H1 (cell line): ENCODE measurements at regions not wholly inside any gene's neighbourhood (a gene's known extent, or its start where the extent isn't known, plus 50 kb on each side); places are given as distances from the start of the nearest gene placed in this dataset.

ENCODE experiments used
- CTCF ChIA-PET: fragments of 300-600 bp; sonication (Branson Sonifier 250); formaldehyde crosslinking; loops from one replicate; lab custom pipeline; 2021; ENCODE audit not compliant: partially characterized antibody; lab: Charles Lee
- POLR2A ChIA-PET: fragments of 300-600 bp; sonication (Branson Sonifier 250); formaldehyde crosslinking; loops from one replicate; lab custom pipeline; 2021; ENCODE audit warnings: inconsistent platforms; ENCODE audit not compliant: partially characterized antibody; lab: Charles Lee
- DNase-seq, 2 experiments: peaks; one replicate each; pipeline versions ENCODE4 v3.0.0 to v3.0.0-alpha.2; 2010 to 2022; ENCODE audit warnings: low spot score in 2 of 2, low read depth in 1 of 2, mixed read lengths in 1 of 2
- FAIRE-seq: peaks from 2 replicates; lab custom pipeline; 2011; peaks lifted over from hg19 to GRCh38; lab: Jason Lieb, UNC
- H2AFZ ChIP-seq: 2 replicates; pipeline ENCODE4 v1.8.1; 2012; ENCODE audit warnings: low read length, inconsistent platforms
- H2AK5ac ChIP-seq: 2 replicates; pipeline ENCODE4 v1.6.1; 2013; ENCODE audit warnings: low read depth, low read length
- H2BK120ac ChIP-seq: replicated peaks from 2 replicates; pipeline ENCODE3; 2013; ENCODE audit warnings: low read depth, low read length, inconsistent platforms
- H2BK12ac ChIP-seq: 2 replicates; pipeline ENCODE4 v1.6.1; 2013; ENCODE audit warnings: low read depth, low read length
- H2BK15ac ChIP-seq: 2 replicates; pipeline ENCODE4 v1.6.1; 2013; ENCODE audit warnings: low read length
- H2BK20ac ChIP-seq: 2 replicates; pipeline ENCODE4 v1.6.1; 2013; ENCODE audit warnings: low read length
- H2BK5ac ChIP-seq: 2 replicates; pipeline ENCODE4 v1.6.1; 2013; ENCODE audit warnings: low read depth, low read length
- H3K14ac ChIP-seq: 2 replicates; pipeline ENCODE4 v1.6.1; 2013; ENCODE audit warnings: inconsistent platforms; ENCODE audit not compliant: insufficient read length
- H3K18ac ChIP-seq: 2 replicates; pipeline ENCODE4 v1.6.1; 2013; ENCODE audit warnings: low read length; ENCODE audit errors: extremely low read depth
- H3K23ac ChIP-seq: 2 replicates; pipeline ENCODE4 v1.6.1; 2013; ENCODE audit warnings: inconsistent platforms; ENCODE audit not compliant: insufficient read length
- H3K23me2 ChIP-seq: 2 replicates; pipeline ENCODE4 v1.6.1; 2013; ENCODE audit warnings: low read depth, low read length
- H3K27ac ChIP-seq: 2 replicates; pipeline ENCODE4 v1.6.1; 2011; ENCODE audit warnings: low read depth, low read length, inconsistent platforms
- H3K27me3 ChIP-seq, 4 experiments: replicated peaks in 1 of 4; 1 replicate in 1 of 4; 2 replicates in 3 of 4; pipeline versions ENCODE4 v1.6.1 to v1.8.1; 2011 to 2013; ENCODE audit warnings: low read length in 3 of 4, mild to moderate bottlenecking in 3 of 4, inconsistent platforms in 2 of 4, mixed read lengths in 2 of 4, moderate library complexity in 1 of 4; ENCODE audit not compliant: control insufficient read depth in 3 of 4, insufficient read depth in 3 of 4; ENCODE audit errors: extremely low read depth in 1 of 4
- H3K36me3 ChIP-seq, 4 experiments: 2 replicates each; pipeline versions ENCODE4 v1.6.1 to v1.8.1; 2011 to 2013; ENCODE audit warnings: mild to moderate bottlenecking in 4 of 4, low read length in 3 of 4, moderate library complexity in 2 of 4, control low read depth in 1 of 4, inconsistent platforms in 1 of 4; ENCODE audit not compliant: insufficient read depth in 4 of 4, control insufficient read depth in 2 of 4
- H3K4ac ChIP-seq: replicated peaks from 2 replicates; pipeline ENCODE3; 2013; ENCODE audit warnings: low read length, low read depth, mixed read lengths, inconsistent platforms; ENCODE audit not compliant: insufficient read length
- H3K4me1 ChIP-seq, 4 experiments: replicated peaks in 1 of 4; 1 replicate in 1 of 4; 2 replicates in 3 of 4; pipeline versions ENCODE4 v1.6.1 to v1.8.1; 2011 to 2013; ENCODE audit warnings: low read length in 3 of 4, inconsistent platforms in 2 of 4, mixed read lengths in 1 of 4; ENCODE audit not compliant: insufficient read depth in 4 of 4, control insufficient read depth in 3 of 4
- H3K4me2 ChIP-seq, 2 experiments: 2 replicates each; pipeline versions ENCODE4 v1.6.1 to v1.8.1; 2011 to 2013; ENCODE audit warnings: low read depth in 2 of 2, low read length in 2 of 2, control low read depth in 1 of 2, inconsistent platforms in 1 of 2, mild to moderate bottlenecking in 1 of 2; ENCODE audit not compliant: insufficient read depth in 1 of 2
- H3K4me3 ChIP-seq, 4 experiments: fragments of 200-600, 300-600 bp in 1 of 4; sonication (generic), shearing (Covaris generic), sonication (Bioruptor Twin) in 1 of 4; 2 replicates each; pipeline versions ENCODE4 v1.5.1 to v1.8.1; 2011 to 2016; ENCODE audit warnings: low read length in 4 of 4, low read depth in 3 of 4, control low read depth in 2 of 4, inconsistent platforms in 2 of 4, mild to moderate bottlenecking in 2 of 4, mixed read lengths in 1 of 4, moderate library complexity in 1 of 4; ENCODE audit not compliant: insufficient read depth in 2 of 4; ENCODE audit errors: extremely low read depth in 1 of 4
- H3K56ac ChIP-seq: replicated peaks from 2 replicates; pipeline ENCODE3; 2013; ENCODE audit warnings: low read depth, mild to moderate bottlenecking, mixed read lengths, low read length, inconsistent platforms; ENCODE audit not compliant: insufficient read length
- H3K79me1 ChIP-seq: 2 replicates; pipeline ENCODE4 v1.6.1; 2013; ENCODE audit warnings: low read depth, low read length, control low read depth
- H3K79me2 ChIP-seq, 2 experiments: 2 replicates each; pipeline versions ENCODE4 v1.6.1 to v1.8.1; 2012 to 2013; ENCODE audit warnings: low read length in 2 of 2, mild to moderate bottlenecking in 2 of 2, inconsistent platforms in 1 of 2; ENCODE audit not compliant: insufficient read depth in 2 of 2, control insufficient read depth in 1 of 2
- H3K9ac ChIP-seq, 4 experiments: replicated peaks in 1 of 4; 1 replicate in 1 of 4; 2 replicates in 3 of 4; pipeline versions ENCODE4 v1.6.1 to v1.8.1; 2011 to 2013; ENCODE audit warnings: low read depth in 3 of 4, low read length in 3 of 4, control low read depth in 2 of 4, mild to moderate bottlenecking in 2 of 4, moderate library complexity in 2 of 4, inconsistent platforms in 1 of 4; ENCODE audit errors: extremely low read depth in 1 of 4
- H3K9me3 ChIP-seq, 2 experiments: 2 replicates each; pipeline versions ENCODE4 v1.6.1 to v1.8.1; 2012 to 2013; ENCODE audit warnings: mild to moderate bottlenecking in 2 of 2, moderate library complexity in 2 of 2, control low read depth in 1 of 2, inconsistent platforms in 1 of 2, low read depth in 1 of 2, low read length in 1 of 2, mixed read lengths in 1 of 2; ENCODE audit not compliant: insufficient read depth in 2 of 2
- H4K20me1 ChIP-seq, 2 experiments: replicated peaks in 1 of 2; 2 replicates each; pipeline versions ENCODE3 to v1.8.1; 2011 to 2013; ENCODE audit warnings: inconsistent platforms in 2 of 2, low read length in 2 of 2, mild to moderate bottlenecking in 1 of 2; ENCODE audit not compliant: insufficient read depth in 2 of 2, control insufficient read depth in 1 of 2
- H4K5ac ChIP-seq: 2 replicates; pipeline ENCODE4 v1.6.1; 2013; ENCODE audit warnings: low read length, low read depth, mixed read lengths, inconsistent platforms; ENCODE audit not compliant: insufficient read length
- H4K8ac ChIP-seq: 2 replicates; pipeline ENCODE4 v1.8.0; 2013; ENCODE audit warnings: mild to moderate bottlenecking, moderate library complexity, low read length, inconsistent platforms; ENCODE audit not compliant: insufficient read depth; ENCODE audit errors: extremely low read depth
- H4K91ac ChIP-seq: replicated peaks from 2 replicates; pipeline ENCODE3; 2013; ENCODE audit warnings: low read length, mixed read lengths, inconsistent platforms; ENCODE audit not compliant: insufficient read length
- CBX8 ChIP-seq: fragments of 300-800, 300-1000 bp; sonication (generic); IDR thresholded peaks from 2 replicates; pipeline ENCODE4 v1.7.1; 2016; ENCODE audit warnings: low read depth, low read length, borderline replicate concordance
- RXRA ChIP-seq: IDR thresholded peaks from 2 replicates; pipeline ENCODE4 v1.6.1; 2011; ENCODE audit warnings: low read depth, mild to moderate bottlenecking, low read length, moderate library complexity; ENCODE audit not compliant: insufficient read depth
- SP1 ChIP-seq: IDR thresholded peaks from 2 replicates; pipeline ENCODE4 v1.6.1; 2011; ENCODE audit warnings: low read depth, low read length
- WGBS, 2 experiments: shearing (Covaris generic) in 1 of 2; methylation state at CpG; one replicate each; pipeline versions ENCODE4 v1.1.6 to v1.1.7; 2013 to 2015; ENCODE audit warnings: low lambda C conversion rate in 2 of 2, mixed read lengths in 2 of 2, inconsistent platforms in 1 of 2, low coverage in 1 of 2, missing lambda C conversion rate in 1 of 2; ENCODE audit not compliant: insufficient replicate concordance in 2 of 2, insufficient coverage in 1 of 2, insufficient read length in 1 of 2; ENCODE audit errors: extremely low coverage in 1 of 2, missing lambda C conversion rate in 1 of 2; 5-methylcytosine and 5-hydroxymethylcytosine counted together
- TF ChIP-seq, protein P1 (sequence below), 3 experiments: IDR thresholded peaks; 1 replicate in 2 of 3; 2 replicates in 1 of 3; pipeline versions ENCODE4 v1.5.1 to v1.6.1; 2011; ENCODE audit warnings: low read length in 3 of 3, mild to moderate bottlenecking in 3 of 3, inconsistent platforms in 2 of 3, low read depth in 1 of 3, moderate library complexity in 1 of 3; ENCODE audit not compliant: insufficient read depth in 1 of 3; ENCODE audit errors: control extremely low read depth in 1 of 3

DNA sequence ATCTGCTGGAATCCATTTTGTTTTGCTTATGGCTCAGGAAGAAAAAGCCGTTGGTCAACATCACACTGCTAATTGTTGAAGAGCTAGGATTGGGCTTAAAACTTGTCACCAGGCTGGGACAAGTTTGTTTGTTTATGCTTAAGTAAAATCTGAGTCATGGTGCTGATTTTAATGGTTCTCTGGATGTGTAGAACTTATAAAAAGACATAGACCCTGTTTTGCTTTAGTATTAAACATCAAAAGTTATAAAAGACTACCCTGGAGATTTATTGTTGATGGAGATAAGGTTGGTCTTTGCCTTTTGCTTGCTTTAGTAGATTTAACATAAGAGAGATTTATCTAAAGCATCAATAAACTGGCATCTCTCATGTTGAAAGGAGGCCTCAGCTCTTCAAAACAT lies 348.2 kb upstream of the GOLIM4 start:
- H4K8ac ChIP-seq: no peak overlapping the region
- no peaks in the 10 kb centered on the region for H3K79me1 ChIP-seq
- no peak overlapping the region for H2AK5ac ChIP-seq
- no peaks in the 10 kb centered on the region for H3K79me2 ChIP-seq
- H3K9me3 ChIP-seq: no peaks in the 10 kb centered on the region
- no peak overlapping the region for H3K9ac ChIP-seq
- 77% methylated on average over 1 of the region's 1 CpG; no CpG with 5 or more reads in 1 of the 2 experiments for WGBS, 2 experiments
- H3K4ac ChIP-seq: no peak overlapping the region
- no peak for DNase-seq
- no peak overlapping the region for H3K4me3 ChIP-seq
- no peak overlapping the region for H2BK15ac ChIP-seq
- ChIA-PET CTCF (interaction anchor here (1.3 kb wide), 1 partner anchor 58 kb away, joined by 3 read pairs; no protein-coding TSS in a partner anchor), POLR2A (no interaction called here)
- no peak overlapping the region for H4K91ac ChIP-seq
- H4K5ac ChIP-seq: no peak overlapping the region
- H2BK20ac ChIP-seq: no peak overlapping the region
- H3K18ac ChIP-seq: no peak overlapping the region
- H3K36me3 ChIP-seq: no peaks in the 10 kb centered on the region
- no peak for FAIRE-seq
- H2AFZ ChIP-seq: no peak overlapping the region
- no peak overlapping the region for H3K27ac ChIP-seq
- H2BK120ac ChIP-seq: no peak overlapping the region
- H4K20me1 ChIP-seq: no peaks in the 10 kb centered on the region
- no peak overlapping the region for H3K56ac ChIP-seq
- no peaks in the 10 kb centered on the region for H3K23me2 ChIP-seq
- no peak overlapping the region for H3K4me2 ChIP-seq
- no peak overlapping the region for H2BK12ac ChIP-seq
- H2BK5ac ChIP-seq: no peak overlapping the region
- H3K14ac ChIP-seq: no peak overlapping the region
- H3K23ac ChIP-seq: no peak overlapping the region
- no peaks in the 10 kb centered on the region for H3K4me1 ChIP-seq
- H3K27me3 ChIP-seq: no peaks in the 10 kb centered on the region
- no peak for TF ChIP-seq CBX8
- no peak for TF ChIP-seq SP1
- TF ChIP-seq RXRA: no peak
- TF ChIP-seq, protein P1, sequence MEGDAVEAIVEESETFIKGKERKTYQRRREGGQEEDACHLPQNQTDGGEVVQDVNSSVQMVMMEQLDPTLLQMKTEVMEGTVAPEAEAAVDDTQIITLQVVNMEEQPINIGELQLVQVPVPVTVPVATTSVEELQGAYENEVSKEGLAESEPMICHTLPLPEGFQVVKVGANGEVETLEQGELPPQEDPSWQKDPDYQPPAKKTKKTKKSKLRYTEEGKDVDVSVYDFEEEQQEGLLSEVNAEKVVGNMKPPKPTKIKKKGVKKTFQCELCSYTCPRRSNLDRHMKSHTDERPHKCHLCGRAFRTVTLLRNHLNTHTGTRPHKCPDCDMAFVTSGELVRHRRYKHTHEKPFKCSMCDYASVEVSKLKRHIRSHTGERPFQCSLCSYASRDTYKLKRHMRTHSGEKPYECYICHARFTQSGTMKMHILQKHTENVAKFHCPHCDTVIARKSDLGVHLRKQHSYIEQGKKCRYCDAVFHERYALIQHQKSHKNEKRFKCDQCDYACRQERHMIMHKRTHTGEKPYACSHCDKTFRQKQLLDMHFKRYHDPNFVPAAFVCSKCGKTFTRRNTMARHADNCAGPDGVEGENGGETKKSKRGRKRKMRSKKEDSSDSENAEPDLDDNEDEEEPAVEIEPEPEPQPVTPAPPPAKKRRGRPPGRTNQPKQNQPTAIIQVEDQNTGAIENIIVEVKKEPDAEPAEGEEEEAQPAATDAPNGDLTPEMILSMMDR (IDR thresholded peaks at IDR 0.05; ENCODE audit: control extremely low read depth in 1 of 3, insufficient read depth in 1 of 3, low read depth in 1 of 3, low read length in 3 of 3): no peak
